Sigmoid colon (tissue), 4 donors: ENCODE measurements at regions not wholly inside any gene's neighbourhood (a gene's known extent, or its start where the extent isn't known, plus 50 kb on each side); places are given as distances from the start of the nearest gene placed in this dataset.

Experiments used
- EP300 ChIP-seq, 4 donors: sonication (generic); formaldehyde crosslinking; IDR thresholded peaks; one replicate each; pipeline ENCODE4 v1.6.1; 2017; ENCODE audit warnings: antibody characterized with exemption in 4 of 4
- POLR2A ChIP-seq, 2 donors: fragments of 450-650 bp; IDR thresholded peaks; one replicate each; pipeline ENCODE4 v1.6.1; 2016; ENCODE audit warnings: antibody characterized with exemption in 2 of 2, mild to moderate bottlenecking in 2 of 2, moderate library complexity in 2 of 2
- POLR2AphosphoS5 ChIP-seq, 4 donors: sonication (generic); formaldehyde crosslinking; IDR thresholded peaks; one replicate each; pipeline ENCODE4 v1.6.1; 2017; ENCODE audit warnings: antibody characterized with exemption in 4 of 4
- TF ChIP-seq, protein P1 (sequence below), 4 experiments: fragments of 450-650 bp in 3 of 4; fragments of 200-600 bp in 1 of 4; IDR thresholded peaks; one replicate each; pipeline ENCODE4 v1.5.1; 2016 to 2019; ENCODE audit warnings: antibody characterized with exemption in 4 of 4, mild to moderate bottlenecking in 3 of 4, moderate library complexity in 2 of 4

- TF ChIP-seq, protein P1, sequence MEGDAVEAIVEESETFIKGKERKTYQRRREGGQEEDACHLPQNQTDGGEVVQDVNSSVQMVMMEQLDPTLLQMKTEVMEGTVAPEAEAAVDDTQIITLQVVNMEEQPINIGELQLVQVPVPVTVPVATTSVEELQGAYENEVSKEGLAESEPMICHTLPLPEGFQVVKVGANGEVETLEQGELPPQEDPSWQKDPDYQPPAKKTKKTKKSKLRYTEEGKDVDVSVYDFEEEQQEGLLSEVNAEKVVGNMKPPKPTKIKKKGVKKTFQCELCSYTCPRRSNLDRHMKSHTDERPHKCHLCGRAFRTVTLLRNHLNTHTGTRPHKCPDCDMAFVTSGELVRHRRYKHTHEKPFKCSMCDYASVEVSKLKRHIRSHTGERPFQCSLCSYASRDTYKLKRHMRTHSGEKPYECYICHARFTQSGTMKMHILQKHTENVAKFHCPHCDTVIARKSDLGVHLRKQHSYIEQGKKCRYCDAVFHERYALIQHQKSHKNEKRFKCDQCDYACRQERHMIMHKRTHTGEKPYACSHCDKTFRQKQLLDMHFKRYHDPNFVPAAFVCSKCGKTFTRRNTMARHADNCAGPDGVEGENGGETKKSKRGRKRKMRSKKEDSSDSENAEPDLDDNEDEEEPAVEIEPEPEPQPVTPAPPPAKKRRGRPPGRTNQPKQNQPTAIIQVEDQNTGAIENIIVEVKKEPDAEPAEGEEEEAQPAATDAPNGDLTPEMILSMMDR (IDR thresholded peaks at IDR 0.05), result no peak
- TF ChIP-seq POLR2A (IDR thresholded peaks at IDR 0.05) (no peak), EP300 (IDR thresholded peaks at IDR 0.05) (no peak), POLR2AphosphoS5 (IDR thresholded peaks at IDR 0.05) (no peak)
These were observed 174.1 kb downstream of the RPS24 start for GRCh38 chr10:78207776-78208175.
